Ishikawa (cell line): ENCODE measurements at regions not wholly inside any gene's neighbourhood (a gene's known extent, or its start where the extent isn't known, plus 50 kb on each side); places are given as distances from the start of the nearest gene placed in this dataset.

Experiments used
- EP300 ChIP-seq: IDR thresholded peaks from 2 replicates; pipeline ENCODE4 v1.6.1; 2012; ENCODE audit warnings: borderline replicate concordance
- TF ChIP-seq, protein P1 (sequence below): IDR thresholded peaks from 2 replicates; pipeline ENCODE4 v1.6.1; 2012
- TF ChIP-seq, protein P2 (sequence below): IDR thresholded peaks from 2 replicates; pipeline ENCODE4 v1.6.1; 2012; ENCODE audit warnings: low read depth, mild to moderate bottlenecking
- TF ChIP-seq, protein P3 (sequence below): IDR thresholded peaks from 2 replicates; pipeline ENCODE4 v1.6.1; 2012

DNA sequence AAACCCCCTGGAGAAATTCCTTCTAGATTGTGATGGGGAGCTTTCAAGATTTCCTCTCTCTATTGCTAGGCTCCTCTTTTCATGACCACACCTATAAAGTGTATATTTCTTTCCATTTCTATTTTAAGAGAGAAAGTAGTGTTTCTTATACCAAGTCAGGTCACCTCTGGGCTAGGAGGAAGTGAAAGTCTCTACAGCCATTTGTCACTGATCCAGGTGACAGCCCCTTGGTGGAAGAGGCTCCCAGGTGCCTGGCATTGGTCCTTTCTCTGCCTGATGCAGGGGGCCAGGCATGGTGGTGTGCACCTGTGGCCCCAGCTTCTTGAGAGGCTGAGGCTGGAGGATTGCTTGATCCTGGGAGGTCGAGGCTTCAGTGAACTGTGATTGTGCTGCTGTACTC, 64.7 kb downstream of the DHCR7 start:
- TF ChIP-seq EP300 = no peak
- TF ChIP-seq, protein P1, sequence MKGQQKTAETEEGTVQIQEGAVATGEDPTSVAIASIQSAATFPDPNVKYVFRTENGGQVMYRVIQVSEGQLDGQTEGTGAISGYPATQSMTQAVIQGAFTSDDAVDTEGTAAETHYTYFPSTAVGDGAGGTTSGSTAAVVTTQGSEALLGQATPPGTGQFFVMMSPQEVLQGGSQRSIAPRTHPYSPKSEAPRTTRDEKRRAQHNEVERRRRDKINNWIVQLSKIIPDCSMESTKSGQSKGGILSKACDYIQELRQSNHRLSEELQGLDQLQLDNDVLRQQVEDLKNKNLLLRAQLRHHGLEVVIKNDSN = no peak
- TF ChIP-seq, protein P2, sequence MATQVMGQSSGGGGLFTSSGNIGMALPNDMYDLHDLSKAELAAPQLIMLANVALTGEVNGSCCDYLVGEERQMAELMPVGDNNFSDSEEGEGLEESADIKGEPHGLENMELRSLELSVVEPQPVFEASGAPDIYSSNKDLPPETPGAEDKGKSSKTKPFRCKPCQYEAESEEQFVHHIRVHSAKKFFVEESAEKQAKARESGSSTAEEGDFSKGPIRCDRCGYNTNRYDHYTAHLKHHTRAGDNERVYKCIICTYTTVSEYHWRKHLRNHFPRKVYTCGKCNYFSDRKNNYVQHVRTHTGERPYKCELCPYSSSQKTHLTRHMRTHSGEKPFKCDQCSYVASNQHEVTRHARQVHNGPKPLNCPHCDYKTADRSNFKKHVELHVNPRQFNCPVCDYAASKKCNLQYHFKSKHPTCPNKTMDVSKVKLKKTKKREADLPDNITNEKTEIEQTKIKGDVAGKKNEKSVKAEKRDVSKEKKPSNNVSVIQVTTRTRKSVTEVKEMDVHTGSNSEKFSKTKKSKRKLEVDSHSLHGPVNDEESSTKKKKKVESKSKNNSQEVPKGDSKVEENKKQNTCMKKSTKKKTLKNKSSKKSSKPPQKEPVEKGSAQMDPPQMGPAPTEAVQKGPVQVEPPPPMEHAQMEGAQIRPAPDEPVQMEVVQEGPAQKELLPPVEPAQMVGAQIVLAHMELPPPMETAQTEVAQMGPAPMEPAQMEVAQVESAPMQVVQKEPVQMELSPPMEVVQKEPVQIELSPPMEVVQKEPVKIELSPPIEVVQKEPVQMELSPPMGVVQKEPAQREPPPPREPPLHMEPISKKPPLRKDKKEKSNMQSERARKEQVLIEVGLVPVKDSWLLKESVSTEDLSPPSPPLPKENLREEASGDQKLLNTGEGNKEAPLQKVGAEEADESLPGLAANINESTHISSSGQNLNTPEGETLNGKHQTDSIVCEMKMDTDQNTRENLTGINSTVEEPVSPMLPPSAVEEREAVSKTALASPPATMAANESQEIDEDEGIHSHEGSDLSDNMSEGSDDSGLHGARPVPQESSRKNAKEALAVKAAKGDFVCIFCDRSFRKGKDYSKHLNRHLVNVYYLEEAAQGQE = no peak
- TF ChIP-seq, protein P3, sequence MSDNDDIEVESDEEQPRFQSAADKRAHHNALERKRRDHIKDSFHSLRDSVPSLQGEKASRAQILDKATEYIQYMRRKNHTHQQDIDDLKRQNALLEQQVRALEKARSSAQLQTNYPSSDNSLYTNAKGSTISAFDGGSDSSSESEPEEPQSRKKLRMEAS = no peak
